ENCODE measurements at regions not wholly inside any gene's neighbourhood (a gene's known extent, or its start where the extent isn't known, plus 50 kb on each side); places are given as distances from the start of the nearest gene placed in this dataset.

DNA sequence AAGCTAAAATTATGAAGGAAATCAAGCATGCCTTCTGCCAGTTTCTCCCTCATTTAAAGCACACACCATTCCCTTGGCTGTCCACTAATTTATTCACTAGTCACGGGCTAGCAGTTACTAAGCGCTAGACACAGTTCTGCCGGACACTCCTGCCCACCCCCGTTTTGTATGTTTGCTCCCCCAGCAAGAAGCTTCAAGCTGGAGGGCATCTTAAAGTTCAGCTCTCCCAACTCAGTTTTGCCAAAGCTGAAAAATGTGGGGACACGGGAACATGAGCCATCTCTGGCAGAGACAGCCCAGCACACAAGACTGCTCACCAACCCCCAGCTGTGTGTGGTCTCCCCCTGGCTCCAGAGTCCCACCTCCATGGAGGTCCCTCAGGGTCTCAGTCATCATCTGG, 263.6 kb downstream of the BRD1 start:
- no peak for DNase-seq

DNA sequence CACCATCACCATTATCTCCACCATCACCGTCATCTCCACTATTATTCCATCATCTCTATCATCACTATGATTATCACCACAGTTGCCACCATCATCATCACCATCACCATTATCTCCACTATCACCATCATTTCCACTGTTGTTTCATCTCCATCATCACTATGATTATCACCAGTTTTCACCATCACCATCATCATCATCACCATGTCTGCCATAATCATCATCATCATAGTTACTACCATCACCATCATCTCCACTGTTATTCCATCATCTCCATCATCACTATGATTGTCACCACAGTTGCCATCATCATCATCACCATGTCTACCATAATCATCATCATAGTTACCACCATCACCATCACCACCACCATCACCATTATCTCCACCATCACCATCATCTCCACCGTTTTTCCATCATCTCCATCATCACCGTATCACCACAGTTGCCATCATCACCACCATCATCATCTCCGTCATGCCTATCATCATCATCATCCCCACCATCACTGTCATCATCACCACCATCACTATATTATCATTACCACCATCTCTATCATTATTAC, 264.9 kb downstream of the BRD1 start:
- DNase-seq, result no peak

DNA sequence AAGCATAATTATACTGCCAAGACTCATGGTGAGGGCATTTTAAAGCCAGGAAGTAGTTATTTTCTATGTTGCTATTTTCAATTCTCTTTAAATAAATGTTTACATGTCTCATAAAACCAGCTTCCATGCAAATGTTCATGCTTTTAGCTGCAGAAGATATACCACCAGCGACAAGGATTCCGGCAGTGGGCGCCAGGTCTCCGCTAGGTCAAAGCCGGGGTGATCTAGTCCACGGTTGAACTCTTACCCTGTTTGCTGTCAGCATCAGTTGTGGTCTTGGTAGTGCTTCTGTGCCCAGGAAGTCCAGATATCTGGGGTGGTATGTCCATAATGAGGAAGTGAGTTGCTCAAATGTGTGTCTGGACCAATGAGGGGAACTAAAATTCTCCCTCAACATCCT, 265.7 kb downstream of the BRD1 start:
- DNase-seq, result no peak

DNA sequence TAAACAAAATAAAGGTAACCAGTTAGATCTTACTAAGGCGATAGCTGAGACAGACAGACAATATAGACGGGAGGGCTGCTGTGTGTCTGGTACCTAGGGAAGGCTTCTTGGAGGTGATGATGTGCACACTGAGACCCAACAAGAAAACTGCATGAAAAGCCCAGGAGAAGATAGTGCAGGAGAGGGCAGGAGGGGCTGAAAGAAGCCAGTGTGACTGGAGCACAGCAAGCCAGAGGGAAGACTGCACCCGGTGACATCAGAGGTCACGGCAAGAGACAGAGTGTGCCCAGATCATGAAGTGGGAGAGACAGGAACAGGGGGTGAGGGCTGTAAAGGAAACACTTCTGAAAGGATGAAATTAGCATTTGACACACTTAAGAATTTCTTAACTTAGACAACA, 266.3 kb downstream of the BRD1 start:
- no peak for DNase-seq

DNA sequence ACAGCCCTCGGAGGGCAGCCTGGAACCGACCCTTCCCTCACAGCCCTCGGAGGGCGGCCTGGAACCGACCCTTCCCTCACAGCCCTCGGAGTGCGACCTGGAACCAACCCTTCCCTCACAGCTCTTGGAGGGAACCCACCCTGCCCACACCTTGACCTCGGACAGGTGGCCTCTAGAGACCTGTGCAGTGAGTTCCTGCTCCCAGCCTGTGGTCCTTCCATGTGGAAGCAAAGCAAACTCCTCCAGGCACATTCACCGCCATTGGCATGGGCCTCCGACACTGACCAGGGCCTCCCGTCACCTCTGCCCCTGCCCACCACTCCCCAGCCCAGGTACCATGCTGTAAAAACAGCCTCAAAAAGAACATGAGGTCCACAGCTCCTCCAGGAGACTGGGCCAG, 272.1 kb downstream of the BRD1 start:
- no peak for DNase-seq

DNA sequence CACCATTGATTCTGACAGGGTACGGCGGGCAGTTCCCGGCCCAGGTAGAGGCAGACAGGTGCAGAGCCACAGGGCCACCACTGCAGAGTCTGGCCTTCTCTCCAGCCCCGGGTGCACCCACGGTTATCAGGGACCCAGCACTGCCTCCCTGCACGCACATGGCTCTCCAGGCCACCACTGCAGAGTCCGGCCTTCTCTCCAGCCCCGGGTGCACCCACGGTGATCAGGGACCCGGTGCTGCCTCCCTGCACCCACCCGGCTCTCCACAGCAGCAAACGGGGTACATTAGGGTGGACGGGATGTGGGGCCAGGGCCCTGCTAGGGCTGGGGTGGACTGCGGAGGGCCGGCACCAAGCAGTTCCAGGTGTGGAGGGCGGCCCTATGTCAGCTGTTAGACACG, 272.9 kb downstream of the BRD1 start:
- no peak for DNase-seq

DNA sequence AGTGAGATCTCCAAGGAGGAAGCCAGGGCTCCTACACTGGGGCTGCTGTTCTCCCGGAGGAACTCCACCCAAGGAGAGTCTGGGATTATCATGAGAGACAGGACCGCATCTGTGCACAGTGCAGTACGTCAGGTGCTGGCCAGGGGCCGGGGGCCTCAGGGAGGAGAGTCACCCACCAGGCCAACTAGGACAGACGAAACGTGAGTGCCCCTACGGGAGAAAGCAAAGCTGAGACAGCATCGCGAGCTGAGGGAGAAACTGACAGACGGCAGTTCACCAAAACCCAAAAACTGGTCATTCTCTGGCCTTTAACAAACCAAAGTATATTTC, 273.4 kb downstream of the BRD1 start:
- no peak for DNase-seq

DNA sequence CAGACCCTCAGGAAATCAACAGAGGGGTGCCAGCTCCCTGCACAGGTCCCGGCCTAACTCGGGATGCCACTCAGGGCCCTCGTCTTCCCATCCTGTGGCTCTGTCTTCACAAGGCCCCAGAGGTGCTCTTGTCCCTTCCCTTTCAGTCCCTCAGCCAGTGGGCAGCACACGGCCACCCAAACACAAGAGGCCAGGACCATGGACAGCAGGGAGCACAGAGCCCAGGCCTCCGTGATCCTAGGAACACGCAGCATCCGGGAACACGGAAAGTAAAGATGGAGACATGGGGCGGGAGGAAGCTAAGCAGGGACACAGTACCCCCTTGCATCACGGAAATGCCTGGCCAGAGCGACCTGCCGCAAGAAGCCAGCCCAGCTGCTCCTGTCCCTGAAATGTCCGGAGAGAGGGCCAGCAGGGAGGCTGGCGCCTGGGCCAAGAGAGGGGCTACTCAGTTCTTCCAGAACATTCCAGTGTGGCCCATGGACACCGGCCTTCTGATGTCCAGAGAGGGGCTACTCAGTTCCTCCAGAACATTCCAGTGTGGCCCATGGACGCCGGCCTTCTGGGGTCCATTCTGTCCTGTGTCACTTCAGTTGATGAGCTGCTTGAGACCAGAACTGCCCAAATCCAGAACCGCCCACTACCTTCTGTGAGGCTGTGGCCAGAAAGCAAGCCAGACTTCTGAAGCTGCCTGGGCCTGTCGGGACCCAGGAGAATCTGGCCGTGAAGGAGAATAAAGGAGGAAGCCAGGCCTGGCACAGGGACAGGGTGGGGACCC, 274.0 kb downstream of the BRD1 start:
- DNase-seq, result no peak

DNA sequence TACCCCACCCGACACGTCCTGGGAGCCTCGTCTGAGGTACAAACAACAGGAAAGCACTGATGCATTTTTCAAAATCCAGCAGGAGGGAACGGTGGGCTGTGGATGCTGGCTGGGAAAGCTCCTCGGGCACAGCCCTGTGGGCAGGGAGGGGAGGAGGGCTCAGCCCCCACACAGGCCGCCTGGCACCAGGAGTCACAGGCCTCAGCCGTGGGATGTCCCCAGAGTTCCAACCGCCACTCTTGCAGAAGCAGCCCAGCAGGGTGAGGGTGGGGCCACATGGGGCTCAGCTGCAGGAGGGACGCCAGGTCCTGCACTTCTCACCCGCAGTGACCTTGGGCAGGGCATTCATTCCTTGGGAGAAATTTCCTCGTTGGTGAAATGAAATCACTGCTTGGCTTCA, 274.6 kb downstream of the BRD1 start:
- no peak for DNase-seq

DNA sequence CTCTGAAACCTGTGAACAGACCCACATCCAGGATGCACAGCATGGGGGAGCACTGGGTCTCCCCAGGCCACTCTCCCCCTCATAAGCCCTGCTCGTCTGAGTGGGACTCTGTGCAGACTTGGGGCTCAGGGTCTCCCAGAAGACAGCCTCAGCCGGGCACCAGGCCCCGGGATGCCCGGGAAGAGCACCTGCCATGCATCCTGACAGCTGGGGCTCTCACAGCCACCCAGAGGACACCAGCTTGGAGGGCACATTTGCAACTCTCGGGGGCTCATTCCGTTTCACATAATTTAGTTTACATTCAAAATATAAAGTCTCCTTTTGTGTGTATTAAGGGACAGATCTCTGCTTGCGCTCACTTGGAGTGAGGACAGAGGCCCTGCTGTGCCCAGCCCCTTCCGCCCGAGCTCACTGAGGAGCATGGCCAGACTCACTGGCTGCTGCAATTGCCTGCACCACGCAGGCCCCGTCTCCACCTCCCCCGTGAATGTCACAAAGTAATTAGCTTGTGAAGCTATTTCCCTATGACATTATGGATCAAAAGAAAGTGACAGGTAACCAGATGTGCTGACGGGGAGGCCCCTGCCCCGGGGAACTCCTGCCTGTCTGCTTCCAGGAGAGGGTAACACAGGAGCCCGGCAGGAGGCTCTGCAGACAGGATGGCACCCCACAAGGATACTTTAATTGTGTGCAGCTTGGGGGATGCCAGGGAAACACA, 275.6 kb downstream of the BRD1 start:
- DNase-seq, result no peak

DNA sequence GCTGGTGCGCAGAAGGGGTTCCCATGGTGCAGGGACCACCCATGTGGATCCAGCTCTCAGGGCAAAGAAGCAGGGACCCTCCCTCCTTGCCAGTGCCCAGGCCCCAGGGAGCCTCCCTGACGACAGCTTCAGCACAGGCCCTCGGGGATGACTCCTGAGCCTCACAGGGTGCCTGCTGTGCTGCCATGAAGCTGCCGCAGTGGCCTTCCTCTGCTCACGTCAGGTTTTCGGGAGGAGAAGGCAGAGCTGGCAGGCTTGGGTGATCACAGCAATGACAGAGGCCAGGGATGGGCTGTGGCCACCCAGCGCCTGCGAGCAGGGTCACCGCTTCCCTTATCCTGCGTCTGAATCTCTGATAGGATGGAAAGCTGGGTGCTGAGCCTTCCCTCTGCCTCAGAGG, 276.2 kb downstream of the BRD1 start:
- DNase-seq, result no peak

DNA sequence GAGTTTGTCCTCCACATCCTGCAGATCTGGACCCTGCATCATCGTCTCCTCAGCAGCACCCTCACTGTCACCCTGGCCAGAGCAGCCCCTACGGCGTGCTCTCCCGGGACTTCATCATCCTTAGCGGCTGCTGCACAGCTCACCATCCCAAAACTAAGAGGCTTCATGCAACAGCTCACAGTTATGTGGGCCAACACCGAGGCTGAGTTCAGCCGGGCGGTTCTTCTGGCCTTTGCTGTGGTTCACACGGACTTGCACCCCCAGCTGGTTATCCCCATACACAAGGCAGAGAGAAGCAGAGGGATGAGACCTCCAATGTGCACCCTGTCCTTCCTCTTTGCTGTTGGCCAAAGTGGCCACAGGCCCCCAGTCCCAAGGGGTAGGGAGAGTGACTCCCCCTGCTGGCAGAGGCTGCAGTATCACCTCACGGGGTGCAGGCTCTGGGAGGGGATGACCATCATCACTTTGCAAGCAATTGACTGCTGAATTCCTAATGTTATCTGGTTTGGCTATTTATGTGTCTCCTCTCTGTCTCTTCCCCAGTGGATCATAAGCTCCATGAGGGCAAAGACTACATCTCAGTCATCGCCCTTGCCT, 276.8 kb downstream of the BRD1 start:
- DNase-seq, result no peak

DNA sequence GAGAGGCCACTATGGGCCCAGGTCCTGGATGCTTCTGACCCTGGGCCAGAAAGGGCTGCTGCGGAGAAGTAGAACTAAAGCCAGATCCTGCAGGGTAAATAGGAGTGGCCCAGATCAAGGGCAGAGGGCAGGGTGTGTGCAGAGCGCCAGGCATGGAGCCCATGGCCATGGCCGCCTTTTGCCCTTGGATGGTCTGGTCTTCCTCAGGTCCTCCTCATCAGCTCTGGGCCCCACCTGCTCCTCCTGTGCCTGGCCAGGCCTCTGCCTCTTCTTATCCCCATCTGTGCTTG, 277.6 kb downstream of the BRD1 start:
- DNase-seq, result no peak

DNA sequence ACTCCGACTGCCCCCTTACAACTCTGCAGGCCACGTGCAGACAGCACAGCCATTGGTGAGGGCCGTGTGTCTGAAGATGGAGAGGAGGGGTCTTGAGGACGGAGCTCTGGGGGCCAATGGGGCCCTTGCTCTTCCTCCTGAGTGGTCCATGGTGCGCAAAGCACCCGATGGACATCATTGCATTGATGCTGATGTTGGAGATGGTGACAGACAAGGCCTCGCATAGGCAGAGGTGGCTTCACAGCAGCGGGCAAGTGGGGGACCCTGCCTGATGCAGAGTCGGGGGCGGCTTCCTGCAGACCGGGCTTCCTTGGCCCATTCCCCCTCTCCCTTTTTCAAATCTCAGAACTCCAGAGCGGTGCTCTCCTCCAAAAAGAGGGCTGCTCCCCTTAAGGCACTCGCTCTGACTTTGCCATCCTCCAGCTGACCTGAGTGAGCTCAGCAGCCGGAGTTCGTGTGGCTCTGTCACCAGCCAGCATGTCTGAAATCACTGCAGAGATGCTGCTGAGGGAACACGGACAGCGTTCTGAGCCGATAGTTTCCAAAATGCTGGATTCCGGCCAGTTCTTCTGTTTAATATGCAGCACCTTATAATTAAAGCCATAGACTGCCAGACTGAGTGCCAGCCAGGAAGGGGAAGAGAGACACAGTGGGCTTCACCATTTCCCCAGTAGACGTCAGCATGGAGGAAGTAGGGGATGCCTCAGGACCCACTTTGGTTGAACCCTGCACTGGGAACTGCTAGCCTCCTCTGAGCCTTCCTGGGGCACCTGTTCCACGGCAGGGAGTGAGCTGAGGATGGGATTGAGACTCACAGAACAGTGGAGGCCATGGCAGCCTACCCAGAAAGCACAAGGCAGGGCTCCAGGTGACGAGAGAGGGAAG, 278.2 kb downstream of the BRD1 start:
- no peak for DNase-seq

DNA sequence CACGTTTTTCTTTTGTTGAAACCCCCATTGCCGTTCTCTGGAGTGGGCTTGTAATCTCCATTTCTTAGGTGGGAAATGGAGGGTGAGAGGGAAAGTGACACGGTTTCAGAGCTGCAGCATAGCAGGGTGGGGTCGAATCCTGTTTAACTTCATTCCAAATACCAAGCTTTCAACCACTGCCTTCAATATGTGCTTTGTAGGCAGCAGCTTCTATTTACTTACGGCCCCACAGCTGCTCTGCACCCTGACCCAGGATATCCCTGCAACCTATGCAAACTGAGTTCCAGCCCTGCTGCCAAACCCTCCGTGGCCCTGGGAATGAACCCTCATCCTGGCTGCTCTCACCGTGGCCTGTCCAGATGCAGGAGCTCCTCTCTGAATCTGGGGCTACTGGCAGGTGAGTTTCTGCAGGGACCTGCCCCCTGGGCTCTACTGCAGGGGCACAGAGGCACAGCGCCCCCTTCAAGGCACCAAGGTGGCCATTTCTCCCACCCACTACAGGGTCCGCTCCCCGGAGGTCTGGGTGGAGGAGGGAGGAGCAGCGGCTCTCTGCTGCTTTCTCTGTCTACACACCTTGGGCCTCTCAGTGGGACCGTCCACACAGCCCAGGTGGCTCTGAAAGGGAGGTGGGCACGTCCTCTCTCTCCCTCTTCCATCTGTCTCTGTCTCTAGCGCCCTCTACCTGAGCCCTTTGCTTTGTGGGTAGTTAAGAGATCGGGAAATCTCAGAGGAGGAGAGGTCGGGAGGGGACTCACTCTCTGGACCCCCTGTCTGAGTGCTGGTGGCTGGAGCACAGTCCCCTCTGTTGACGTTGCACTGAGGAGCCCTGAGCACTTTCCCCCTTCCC, 279.1 kb downstream of the BRD1 start:
- DNase-seq, result no peak

DNA sequence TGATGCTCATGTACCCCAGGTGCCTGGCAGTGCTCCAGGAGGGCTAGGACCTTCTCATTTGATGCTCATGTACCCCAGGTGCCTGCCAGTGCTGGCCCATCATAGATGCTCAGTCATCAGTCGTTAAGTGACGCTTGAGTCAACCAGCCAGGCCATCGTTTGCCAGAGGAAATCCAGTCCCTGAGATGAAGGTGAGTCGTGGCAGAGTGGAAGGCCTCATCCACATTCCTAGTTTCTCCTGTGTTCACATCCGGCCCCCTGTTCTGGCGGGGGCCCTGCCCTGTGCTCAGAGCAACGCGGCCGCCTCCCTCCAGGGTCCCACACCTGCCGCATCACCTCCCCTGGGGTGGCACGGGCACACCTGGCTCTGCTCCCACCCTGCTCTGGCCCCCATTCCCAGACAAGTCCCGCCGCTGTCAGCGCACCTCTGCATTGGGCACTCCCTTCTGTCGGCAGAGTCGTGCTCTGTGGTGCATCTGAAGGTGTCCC, 279.9 kb downstream of the BRD1 start:
- no peak for DNase-seq

DNA sequence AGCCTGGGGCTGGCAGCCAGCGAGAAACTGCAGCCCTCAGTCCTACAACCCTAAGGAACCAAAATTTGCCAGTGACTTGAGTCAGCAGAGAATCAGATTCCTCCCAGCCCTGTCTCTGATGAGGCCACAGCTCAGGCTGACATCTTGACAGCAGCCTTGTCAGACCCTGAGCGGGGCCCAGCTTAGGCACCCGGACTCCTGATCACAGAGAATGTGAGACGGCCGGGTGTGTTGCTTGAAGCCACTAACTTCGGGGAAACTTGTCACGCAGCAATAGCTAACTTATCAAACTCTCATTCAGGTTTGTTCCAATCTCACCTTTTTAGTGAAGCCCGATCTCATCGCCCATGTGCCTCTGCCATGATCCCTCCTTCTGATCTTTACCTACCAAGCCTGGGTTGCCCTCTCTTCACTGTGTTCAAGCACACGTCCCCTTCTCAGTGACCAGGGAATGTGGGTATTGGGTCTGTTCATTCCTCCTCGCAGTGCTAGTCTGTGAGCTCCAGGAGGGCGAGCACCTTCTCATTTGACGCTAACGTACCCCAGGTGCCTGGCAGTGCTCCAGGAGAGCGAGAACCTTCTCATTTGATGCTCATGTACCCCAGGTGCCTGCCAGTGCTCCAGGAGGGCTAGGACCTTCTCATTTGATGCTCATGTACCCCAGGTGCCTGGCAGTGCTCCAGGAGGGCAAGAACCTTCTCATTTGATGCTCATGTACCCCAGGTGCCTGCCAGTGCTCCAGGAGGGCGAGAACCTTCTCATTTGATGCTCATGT, 280.7 kb downstream of the BRD1 start:
- no peak for DNase-seq

DNA sequence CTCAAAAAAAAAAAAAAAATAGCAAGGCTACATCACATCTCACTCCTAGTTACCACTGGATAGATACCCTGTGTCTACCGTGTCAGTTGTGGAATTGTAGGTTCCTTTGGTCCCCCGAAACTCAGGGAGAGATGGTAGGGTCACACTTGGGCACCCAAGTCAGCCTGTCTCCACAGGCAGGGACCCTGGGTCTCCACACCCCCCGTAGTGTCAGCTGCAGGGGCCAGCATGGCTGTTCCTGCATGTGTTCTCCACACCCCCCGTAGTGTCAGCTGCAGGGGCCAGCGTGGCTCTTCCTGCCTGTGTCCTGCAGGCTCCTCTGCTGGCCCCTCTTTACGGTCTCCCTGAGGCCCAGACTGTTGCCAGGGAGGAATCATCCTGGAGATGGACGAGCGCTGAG, 282.1 kb downstream of the BRD1 start:
- no peak for DNase-seq

DNA sequence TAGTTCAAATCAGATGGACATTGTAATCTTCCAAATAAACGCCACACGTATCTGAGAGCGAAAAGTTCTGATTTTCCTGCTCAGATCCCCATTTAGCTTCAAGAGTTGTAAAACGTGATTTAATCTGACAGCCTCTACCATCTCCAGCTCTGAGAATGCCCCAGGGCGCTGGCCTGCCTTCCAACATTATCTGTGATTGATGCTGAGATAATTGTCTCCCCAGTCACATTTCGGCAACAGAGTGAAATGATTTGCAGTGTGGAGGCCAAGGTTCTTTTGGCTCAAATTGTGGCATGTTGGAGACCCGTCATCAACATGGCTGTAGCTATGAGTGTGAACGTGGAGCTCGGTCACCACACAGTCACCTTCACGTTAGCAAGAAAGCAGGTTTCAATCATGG, 283.4 kb downstream of the BRD1 start:
- DNase-seq, result no peak

DNA sequence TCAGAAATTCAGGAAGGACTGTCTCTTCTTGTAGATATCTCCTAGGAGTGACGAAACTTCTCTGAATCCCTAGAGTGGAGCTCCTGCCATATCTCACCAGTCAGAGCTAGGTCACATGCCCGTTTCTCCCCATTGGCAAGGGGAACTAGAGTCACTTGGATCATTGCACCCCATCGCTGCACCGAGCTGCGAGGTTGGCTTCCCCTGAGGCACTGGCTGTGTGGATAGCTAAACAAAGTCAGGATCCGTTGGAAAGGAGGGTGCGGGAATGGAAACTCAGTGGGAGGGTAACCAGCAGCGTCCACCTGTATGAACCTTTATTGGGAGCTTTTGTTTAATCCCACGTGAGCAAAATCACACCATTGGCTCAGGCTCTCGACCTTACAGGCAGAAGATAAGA, 283.8 kb downstream of the BRD1 start:
- no peak for DNase-seq

DNA sequence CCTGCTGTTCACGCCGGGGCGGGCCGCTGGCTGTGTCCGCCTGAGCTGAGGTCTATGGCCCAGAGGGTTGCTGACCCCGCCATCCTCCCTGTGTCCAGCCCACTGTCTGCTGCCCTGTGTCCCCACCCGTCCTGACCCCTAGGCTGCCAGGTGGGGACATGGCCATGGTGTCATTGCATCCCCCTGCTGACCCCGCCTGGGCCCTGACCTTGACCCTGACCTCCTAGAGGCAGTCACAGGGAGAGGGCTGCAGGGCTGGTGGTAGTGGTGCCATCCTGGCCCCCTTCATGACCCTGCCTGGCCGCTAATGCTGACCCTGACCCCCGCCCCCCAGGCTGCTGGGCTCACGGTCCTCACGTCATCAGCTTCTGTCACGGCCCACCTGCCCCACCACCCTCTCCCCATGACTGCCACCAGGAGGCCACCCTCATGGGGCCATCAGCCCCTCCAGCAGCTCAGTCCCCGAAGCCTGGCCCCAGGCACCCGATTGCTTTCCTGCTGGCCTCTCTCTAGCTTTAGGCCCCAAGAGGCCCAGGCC, 285.9 kb downstream of the BRD1 start:
- no peak for DNase-seq
